ENCODE measurements at regions not wholly inside any gene's neighbourhood (a gene's known extent, or its start where the extent isn't known, plus 50 kb on each side); places are given as distances from the start of the nearest gene placed in this dataset.

DNA sequence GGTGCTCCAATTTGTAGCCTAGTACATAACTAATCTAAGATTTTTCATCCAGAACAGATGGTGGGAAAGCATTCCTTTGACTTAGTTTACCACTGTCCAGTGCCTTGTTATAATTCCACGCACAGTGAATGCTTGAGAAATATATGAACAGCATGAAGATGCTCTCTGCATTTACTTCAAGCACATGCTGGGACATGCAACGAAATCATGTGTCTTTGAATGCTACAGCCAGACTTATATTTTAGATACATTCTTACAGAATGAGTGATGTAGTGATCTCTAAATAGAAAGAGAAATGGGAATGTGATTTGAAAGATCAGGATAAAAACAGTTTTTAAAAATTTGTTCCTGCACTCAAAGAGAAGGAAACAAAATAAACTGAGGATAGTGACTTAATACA, 398.3 kb downstream of the FBXO15 start:
- no peak for DNase-seq (ENCODE audit: extremely low read depth, low read depth)

- DNase-seq (ENCODE audit: extremely low read depth, low read depth): no peak
Measured at GRCh38 chr18:73748731-73749130, 398.9 kb downstream of the FBXO15 start.

GRCh38 chr18:73746101-73746500, 401.5 kb downstream of the FBXO15 start:
- no peak for DNase-seq (ENCODE audit: extremely low read depth, low read depth)

DNA sequence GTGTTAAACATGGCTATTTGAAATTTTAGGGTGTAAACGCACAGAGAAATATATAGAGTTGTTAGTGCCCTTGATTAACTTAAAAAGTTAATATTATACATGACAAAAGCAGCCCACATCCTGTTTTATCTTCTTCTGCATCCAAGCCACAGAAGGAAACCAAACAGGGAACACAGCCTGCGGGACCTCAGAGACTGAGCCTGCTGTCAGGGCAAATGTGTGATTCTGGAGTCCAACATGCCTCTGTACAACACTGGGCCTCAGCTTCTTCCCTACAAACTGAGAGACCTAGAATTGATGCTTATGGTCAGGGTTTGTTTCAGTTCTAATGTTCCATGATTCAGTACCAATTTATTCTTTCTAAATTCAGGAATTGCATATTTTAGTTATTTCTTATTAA, 404.7 kb downstream of the FBXO15 start:
- DNase-seq (ENCODE audit: extremely low read depth, low read depth): no peak

- no peak for DNase-seq (ENCODE audit: extremely low read depth, low read depth)
Measured at GRCh38 chr18:73741946-73742345, 405.7 kb downstream of the FBXO15 start.

GRCh38 chr18:73739098-73739497, 408.5 kb downstream of the FBXO15 start:
- DNase-seq (ENCODE audit: extremely low read depth, low read depth): no peak

GRCh38 chr18:73737990-73738389, 409.6 kb downstream of the FBXO15 start:
- no peak for DNase-seq (ENCODE audit: extremely low read depth, low read depth)

DNA sequence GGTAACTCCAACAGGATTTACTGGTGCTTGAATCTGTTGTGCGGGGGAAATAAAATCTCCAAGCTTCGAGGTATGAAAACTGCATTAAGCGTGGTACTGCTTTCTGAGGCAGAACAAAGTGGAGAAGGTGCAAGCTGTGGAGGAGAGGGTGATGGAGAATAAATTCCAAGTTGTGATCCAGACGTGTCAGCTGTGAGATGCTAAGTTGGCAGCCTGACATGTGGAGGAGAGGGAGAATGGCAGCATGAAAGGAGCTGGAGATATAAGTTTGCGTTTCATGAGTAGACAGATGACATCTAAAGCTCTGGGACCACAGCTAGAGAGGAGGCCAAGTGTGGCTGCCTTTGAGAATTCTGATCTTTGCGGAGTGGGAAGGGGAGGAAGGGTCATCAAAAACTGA, 411.8 kb downstream of the FBXO15 start:
- DNase-seq (ENCODE audit: extremely low read depth, low read depth): no peak

GRCh38 chr18:73733806-73734314, 413.8 kb downstream of the FBXO15 start:
- DNase-seq (ENCODE audit: extremely low read depth, low read depth): no peak

- DNase-seq (ENCODE audit: extremely low read depth, low read depth): no peak
Measured at GRCh38 chr18:73733376-73733775, 414.3 kb downstream of the FBXO15 start.

DNA sequence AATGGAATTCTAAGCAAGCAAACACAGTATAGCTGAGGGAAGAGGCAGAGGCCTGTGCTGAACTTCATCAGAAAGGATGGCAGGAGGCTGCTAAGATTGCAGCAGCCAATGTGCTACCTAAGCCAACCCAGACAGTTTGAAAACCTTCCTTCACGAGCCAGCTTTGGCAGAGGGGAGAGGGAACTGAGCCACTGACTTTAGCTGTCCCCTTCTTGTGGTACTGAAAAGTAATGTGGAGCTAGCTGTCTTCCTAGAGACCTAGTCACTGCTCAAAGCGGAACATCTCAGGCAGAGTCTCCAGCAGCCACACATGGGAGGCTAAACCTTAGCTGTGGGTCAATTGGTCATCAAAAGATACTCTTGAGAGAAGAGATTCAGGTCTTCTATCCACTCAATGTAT, 419.0 kb downstream of the FBXO15 start:
- no peak for DNase-seq (ENCODE audit: extremely low read depth, low read depth)

GRCh38 chr18:73724958-73725357, 422.7 kb downstream of the FBXO15 start:
- no peak for DNase-seq (ENCODE audit: extremely low read depth, low read depth)

DNA sequence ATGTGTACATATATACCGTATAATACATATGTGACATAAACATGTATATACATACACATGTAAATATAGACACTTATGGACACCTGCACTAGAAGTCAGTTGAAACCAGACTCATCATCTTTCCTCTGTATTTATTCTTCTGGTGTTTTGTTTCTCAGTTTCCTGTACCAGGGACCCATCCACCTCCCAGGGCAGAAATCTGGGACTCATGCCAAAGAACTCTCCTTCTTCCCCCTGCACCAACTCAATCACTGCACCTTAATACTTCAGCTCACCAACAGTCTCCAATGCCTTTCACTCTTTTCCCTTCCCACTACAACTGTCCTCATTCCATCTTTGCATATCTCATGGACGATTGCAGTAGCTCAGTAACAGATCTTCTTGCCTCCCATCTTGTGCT, 428.0 kb downstream of the FBXO15 start:
- DNase-seq (ENCODE audit: extremely low read depth, low read depth): no peak

- DNase-seq (ENCODE audit: extremely low read depth, low read depth): peak; percentile 3
Measured at GRCh38 chr18:73717570-73717969, 430.1 kb downstream of the FBXO15 start.

DNA sequence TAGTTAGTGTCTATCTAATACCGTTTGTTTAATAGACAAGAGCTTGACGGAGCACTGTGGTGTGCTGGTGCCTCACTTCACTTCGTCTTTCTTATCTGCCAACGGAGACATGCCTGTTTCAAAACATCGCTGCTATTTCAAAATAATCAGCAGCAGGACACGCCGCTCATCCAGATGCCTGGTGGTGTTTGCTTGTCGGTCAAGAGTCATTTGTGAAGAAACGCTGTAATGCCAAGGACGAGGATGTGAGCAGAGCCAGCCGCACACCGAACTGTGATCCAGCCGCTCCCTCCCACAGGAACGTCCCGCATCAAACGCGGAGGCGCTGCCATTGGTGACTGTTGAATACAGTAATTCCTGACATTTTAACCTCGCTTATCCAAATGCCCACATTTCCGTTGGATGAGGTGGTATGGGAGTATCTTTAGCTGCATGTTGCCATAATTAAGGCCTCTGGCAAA, 432.4 kb downstream of the FBXO15 start:
- DNase-seq (ENCODE audit: extremely low read depth, low read depth): no peak

- DNase-seq (ENCODE audit: extremely low read depth, low read depth): no peak
Measured at GRCh38 chr18:73714466-73714865, 433.2 kb downstream of the FBXO15 start.

GRCh38 chr18:73711256-73711655, 436.4 kb downstream of the FBXO15 start:
- no peak for DNase-seq (ENCODE audit: extremely low read depth, low read depth)

DNA sequence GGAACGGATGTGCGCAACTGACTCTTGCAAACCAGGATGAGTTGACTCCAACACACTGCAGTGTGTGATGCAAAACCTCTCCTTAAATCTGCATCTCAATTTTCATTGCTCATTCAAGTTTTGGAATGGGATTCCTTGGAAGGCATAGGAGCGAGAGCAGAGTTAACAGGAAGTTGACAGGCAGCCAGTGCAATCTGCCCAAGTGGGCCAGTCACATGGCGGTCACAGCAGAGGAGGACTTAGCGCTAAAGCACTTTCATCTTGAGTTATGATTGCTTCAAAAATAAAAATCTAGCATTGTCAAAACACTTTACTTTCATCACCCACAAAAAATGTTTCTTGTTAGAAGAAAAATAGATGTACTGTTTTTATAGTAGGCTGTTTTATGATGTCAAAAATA, 439.0 kb downstream of the FBXO15 start:
- DNase-seq (ENCODE audit: extremely low read depth, low read depth): no peak

GRCh38 chr18:73707035-73707434, 440.6 kb downstream of the FBXO15 start:
- DNase-seq (ENCODE audit: extremely low read depth, low read depth): no peak

DNA sequence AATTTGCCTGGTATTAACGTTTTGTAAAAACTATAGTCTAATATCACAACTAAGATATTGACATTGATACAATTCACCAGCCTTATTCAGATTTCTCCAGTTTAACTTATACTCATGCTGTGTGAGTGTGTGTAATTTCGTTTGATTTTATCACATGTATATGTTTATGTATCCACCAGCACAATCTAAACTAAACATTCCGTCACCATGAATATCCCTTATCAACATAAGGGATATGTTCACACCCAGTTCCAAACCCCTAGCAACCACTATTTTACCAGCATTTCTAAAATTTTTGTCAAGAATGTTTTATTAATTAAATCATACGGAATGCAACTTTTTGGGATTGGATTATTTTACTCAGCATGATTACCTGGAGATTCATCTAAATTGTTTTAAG, 450.3 kb downstream of the FBXO15 start:
- no peak for DNase-seq (ENCODE audit: extremely low read depth, low read depth)

- DNase-seq (ENCODE audit: extremely low read depth, low read depth): no peak
Measured at GRCh38 chr18:73696698-73697097, 450.9 kb downstream of the FBXO15 start.

DNA sequence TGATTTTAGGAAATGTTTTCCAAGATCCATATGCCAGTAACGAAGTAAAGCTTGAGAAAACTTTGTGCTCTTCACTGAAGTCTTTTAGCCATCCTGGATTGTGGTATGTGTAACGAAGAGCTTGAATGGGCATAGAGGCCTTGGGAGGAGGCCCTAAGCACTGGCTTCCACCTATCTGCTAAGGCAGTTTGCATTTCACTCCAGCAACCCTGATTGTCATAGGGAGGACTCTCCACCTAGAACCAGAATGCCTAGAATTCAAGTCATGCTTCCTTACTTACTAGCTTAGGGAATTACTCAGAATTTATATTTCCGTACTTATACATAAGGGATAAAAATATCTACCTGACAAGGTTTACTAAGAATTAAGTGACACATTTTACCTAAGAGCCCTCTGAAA, 451.5 kb downstream of the FBXO15 start:
- DNase-seq (ENCODE audit: extremely low read depth, low read depth): no peak

DNA sequence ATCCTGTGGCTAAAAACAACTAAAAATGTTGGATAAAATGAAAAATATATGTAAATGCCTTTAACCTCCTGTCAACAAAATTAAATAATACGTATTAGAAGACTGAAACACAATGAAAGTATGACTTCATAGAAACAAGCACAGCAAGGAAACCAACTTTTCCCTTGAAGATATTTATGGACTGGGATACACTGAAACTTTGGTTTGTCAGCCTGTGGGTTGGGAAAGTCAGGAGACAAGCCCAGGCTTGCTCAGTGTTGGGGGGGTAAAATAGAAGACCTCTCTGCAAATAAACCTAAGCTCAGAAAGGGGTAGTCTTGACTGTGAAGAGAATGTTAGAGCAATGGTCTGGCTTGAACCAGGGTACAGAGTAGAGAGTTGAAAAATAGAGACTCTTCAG, 454.5 kb downstream of the FBXO15 start:
- no peak for DNase-seq (ENCODE audit: extremely low read depth, low read depth)

All from NCI-H460 (cell line).